ENCODE measurements at regions not wholly inside any gene's neighbourhood (a gene's known extent, or its start where the extent isn't known, plus 50 kb on each side); places are given as distances from the start of the nearest gene placed in this dataset.

DNA sequence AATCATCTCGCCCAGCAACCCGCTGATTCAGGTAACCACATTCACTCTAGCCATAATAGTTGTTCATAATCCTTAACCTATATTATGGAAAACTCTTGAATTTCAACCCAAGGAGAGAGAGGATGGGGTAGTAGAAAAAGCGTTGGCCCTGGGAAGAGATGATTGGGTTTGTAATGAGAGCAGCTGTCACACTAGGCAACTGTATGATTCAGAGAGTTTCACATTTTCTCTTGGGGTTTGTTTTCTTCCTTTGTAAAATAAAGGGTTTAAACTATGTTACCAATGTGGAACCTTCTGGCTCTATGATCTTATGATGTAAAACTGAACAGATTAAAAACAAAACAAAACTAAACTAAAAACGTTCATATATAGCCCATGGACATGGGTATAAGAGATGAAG is 705.2 kb upstream of the IGFBP3 start:
- TF ChIP-seq, protein P1, sequence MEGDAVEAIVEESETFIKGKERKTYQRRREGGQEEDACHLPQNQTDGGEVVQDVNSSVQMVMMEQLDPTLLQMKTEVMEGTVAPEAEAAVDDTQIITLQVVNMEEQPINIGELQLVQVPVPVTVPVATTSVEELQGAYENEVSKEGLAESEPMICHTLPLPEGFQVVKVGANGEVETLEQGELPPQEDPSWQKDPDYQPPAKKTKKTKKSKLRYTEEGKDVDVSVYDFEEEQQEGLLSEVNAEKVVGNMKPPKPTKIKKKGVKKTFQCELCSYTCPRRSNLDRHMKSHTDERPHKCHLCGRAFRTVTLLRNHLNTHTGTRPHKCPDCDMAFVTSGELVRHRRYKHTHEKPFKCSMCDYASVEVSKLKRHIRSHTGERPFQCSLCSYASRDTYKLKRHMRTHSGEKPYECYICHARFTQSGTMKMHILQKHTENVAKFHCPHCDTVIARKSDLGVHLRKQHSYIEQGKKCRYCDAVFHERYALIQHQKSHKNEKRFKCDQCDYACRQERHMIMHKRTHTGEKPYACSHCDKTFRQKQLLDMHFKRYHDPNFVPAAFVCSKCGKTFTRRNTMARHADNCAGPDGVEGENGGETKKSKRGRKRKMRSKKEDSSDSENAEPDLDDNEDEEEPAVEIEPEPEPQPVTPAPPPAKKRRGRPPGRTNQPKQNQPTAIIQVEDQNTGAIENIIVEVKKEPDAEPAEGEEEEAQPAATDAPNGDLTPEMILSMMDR (IDR thresholded peaks at IDR 0.05) = no peak
- no peak for TF ChIP-seq POLR2A (IDR thresholded peaks at IDR 0.05)
